ENCODE measurements at regions not wholly inside any gene's neighbourhood (a gene's known extent, or its start where the extent isn't known, plus 50 kb on each side); places are given as distances from the start of the nearest gene placed in this dataset.
A peak's percentile ranks its signal among the peaks of the same experiment; 100 is the strongest.

DNA sequence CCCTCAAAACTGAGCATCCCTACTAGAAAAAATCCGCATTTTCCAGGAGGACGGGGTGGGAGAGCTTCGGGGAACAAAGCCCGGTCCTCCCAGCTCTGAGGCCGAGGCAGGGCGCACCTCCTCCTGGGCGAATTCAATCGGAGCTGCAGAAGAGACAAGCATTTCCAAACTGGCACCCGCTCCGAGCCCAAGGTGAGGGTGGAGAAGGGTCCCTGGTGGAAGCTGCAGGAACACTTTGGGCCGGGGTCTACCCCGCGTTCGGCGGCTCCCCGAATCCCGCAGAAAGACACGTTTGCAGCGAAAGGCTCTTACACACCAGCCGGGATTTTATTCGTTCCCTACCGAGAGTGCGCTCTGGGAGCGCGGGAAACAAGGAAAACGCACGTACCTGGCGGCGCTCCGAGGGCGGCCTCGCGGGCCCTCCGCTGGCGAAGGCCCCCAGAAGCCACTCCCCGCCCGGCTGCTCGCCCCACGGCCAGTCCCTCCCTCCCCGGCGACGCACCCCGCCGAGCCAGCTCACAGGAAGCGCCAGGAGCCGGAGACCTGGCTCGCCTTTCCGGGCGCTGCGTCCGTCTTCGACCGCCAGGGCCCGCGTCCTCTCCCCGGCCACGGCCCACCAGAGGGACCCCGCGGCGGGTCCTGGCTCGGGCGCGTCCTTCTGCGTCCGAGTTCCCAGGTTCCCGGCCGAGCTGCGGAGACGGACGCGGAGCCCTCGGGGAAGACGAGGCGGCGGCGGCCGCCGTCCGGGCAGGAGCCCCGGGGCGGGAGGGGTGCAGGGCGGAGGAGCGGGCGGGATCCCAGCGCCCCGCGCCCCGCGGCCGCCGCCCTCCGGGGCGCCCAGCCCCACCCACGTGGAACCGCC lies 49.8 kb upstream of the BAHCC1 start:
- Mint-ChIP-seq H3K9me3 (no peaks in the 10 kb centered on the region), H3K4me3 (peak overlapping the region; percentile 73 to 83), H3K27me3 (peaks cover 86% of the 10 kb centered on the region), H3K4me1 (peaks cover 41% of the 10 kb centered on the region), H3K27ac (no peak overlapping the region)
- DNase-seq, result peak; percentile 76 to 79
- ATAC-seq, result peak; percentile 72

All from stimulated activated naive CD8-positive, alpha-beta T cell treated with anti-CD3 and anti-CD28 coated beads, Interleukin-15, amount 100 ng/mL, for 72 hours (primary cell).